ENCODE measurements at regions not wholly inside any gene's neighbourhood (a gene's known extent, or its start where the extent isn't known, plus 50 kb on each side); places are given as distances from the start of the nearest gene placed in this dataset.
A peak's percentile ranks its signal among the peaks of the same experiment; 100 is the strongest.

DNA sequence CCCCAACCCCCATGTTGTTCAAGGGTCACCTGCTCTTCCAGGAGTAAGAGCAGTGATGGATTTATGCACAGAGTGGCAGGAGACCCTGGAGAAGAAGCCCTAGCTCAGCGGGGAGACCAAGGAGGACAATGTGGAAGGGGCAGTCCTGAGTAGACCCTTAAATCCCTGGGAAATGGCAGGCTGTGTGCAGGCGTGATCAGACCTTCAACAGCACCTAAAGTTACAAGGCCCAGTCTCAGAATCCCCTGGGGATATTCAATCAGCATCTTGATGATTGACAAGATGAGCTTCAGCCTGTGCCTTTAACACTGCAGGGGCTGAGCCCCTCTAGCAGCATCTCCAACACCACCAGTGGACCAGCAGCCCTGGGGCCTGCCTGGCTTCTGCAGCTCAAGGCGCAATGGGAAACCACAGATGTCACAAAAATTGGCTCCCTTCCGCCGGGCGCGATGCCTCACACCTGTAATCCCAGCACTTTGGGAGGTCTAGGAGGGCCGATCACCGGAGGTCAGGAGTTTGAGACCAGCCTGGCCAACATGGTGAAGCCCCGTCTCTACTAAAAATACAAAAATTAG is 60.4 kb downstream of the IRF2BP2 start:
- H3K4me1 ChIP-seq = peaks cover 31 to 38% (median 32%) of the 10 kb centered on the region in 4 donors
- no peaks in the 10 kb centered on the region for H3K36me3 ChIP-seq
- H3K9me3 ChIP-seq = no peaks in the 10 kb centered on the region
- no peak overlapping the region for H3K27ac ChIP-seq (replicated peaks in 1 of 4)
- TF ChIP-seq, protein P1, sequence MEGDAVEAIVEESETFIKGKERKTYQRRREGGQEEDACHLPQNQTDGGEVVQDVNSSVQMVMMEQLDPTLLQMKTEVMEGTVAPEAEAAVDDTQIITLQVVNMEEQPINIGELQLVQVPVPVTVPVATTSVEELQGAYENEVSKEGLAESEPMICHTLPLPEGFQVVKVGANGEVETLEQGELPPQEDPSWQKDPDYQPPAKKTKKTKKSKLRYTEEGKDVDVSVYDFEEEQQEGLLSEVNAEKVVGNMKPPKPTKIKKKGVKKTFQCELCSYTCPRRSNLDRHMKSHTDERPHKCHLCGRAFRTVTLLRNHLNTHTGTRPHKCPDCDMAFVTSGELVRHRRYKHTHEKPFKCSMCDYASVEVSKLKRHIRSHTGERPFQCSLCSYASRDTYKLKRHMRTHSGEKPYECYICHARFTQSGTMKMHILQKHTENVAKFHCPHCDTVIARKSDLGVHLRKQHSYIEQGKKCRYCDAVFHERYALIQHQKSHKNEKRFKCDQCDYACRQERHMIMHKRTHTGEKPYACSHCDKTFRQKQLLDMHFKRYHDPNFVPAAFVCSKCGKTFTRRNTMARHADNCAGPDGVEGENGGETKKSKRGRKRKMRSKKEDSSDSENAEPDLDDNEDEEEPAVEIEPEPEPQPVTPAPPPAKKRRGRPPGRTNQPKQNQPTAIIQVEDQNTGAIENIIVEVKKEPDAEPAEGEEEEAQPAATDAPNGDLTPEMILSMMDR (IDR thresholded peaks at IDR 0.05) = no peak
- no peak for TF ChIP-seq POLR2AphosphoS5 (IDR thresholded peaks at IDR 0.05)
- TF ChIP-seq EP300 (IDR thresholded peaks at IDR 0.05) = no peak
- TF ChIP-seq POLR2A (IDR thresholded peaks at IDR 0.05; ENCODE audit: low read depth) = no peak
- WGBS = 90% methylated on average over 3 of the region's 10 CpGs
- DNase-seq (ENCODE audit: extremely low spot score) = no peak
- no peak overlapping the region for H3K4me3 ChIP-seq
- no peaks in the 10 kb centered on the region for H3K27me3 ChIP-seq
- intact Hi-C loops (cut with DNase I) = loop anchor here (5.0 kb wide), 1 partner anchor 38 kb away; no protein-coding TSS in a partner anchor

DNA sequence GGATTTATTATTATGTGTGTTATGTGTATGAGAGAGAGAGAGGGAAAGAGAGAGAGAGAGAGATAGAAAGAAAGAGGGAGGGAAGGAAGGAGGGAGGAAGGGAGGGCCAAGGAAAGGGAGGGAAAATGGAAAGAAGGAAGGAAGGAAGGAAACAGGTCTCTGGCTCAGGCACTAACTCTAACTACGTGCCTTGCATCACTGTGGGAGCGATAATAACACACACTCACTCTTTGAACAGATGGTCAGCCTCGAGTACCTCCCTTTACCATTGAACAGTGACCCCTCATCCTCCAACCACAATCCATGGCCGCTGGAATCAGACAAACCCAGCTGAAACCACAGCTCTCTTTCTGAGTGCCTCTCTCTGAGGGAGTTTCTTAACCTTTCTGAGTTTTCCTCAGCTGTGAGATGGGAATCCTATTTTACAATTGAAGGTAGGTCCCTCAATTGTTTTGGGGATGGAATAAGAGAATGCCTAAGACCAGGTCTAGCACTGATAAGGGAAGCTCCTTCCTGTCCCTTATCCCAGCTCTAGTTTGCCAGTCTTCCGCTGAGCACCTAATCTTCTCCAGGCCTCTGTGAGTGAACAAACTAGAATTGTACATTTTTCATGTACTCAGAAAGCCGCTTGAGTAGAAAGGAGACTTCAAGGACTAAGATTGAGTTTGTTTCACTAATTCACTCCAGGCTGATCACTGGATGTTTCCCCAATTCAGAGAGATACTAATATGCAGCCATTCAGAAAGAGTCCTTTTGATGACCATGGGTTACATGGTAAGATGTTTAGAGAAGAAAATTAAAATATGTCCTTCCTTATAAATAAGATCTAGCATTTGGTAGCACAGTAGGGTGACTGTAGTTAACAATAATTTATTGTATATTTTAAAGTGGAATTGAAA is 62.8 kb downstream of the IRF2BP2 start:
- no peak for DNase-seq (ENCODE audit: extremely low spot score)
- no peaks in the 10 kb centered on the region for H3K36me3 ChIP-seq
- WGBS = 78% methylated on average over 6 of the region's 6 CpGs
- peak overlapping the region; percentile 92 to 99 (median 96) for H3K27ac ChIP-seq (replicated peaks in 1 of 4)
- TF ChIP-seq POLR2AphosphoS5 (IDR thresholded peaks at IDR 0.05) (no peak), POLR2A (IDR thresholded peaks at IDR 0.05; ENCODE audit: low read depth) (no peak), EP300 (IDR thresholded peaks at IDR 0.05) (no peak)
- TF ChIP-seq, protein P1 (IDR thresholded peaks at IDR 0.05) = no peak
- no peaks in the 10 kb centered on the region for H3K9me3 ChIP-seq
- no peak overlapping the region for H3K4me3 ChIP-seq
- peaks cover 38 to 45% (median 44%) of the 10 kb centered on the region in 4 donors for H3K4me1 ChIP-seq
- intact Hi-C loops (cut with DNase I) = loop anchor here (5.0 kb wide), 1 partner anchor 40 kb away; no protein-coding TSS in a partner anchor
- no peaks in the 10 kb centered on the region for H3K27me3 ChIP-seq

DNA sequence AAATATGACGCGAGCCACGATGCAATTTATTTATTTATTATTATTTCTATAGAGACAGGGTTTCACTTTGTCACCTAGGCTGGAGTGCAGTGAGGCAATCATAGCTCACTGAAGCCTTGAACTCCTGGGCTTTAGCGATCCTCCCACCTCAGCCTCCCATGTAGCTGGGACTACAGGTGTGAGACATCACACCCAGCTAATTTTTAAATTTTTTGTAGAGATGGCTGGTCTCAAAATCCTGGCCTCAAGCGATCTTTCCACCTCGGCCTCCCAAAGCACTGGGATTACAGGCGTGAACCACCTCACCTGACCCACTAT is 63.6 kb downstream of the IRF2BP2 start:
- 78% methylated on average over 7 of the region's 7 CpGs for WGBS
- DNase-seq (ENCODE audit: extremely low spot score) = no peak
- H3K27me3 ChIP-seq = no peaks in the 10 kb centered on the region
- H3K9me3 ChIP-seq = no peaks in the 10 kb centered on the region
- H3K4me1 ChIP-seq = peaks cover 44 to 53% (median 52%) of the 10 kb centered on the region in 4 donors
- H3K27ac ChIP-seq (replicated peaks in 1 of 4) = peak overlapping the region; percentile 92 to 99 (median 96)
- no peak overlapping the region for H3K4me3 ChIP-seq
- TF ChIP-seq EP300 (IDR thresholded peaks at IDR 0.05) (no peak), POLR2AphosphoS5 (IDR thresholded peaks at IDR 0.05) (no peak), POLR2A (IDR thresholded peaks at IDR 0.05; ENCODE audit: low read depth) (no peak)
- TF ChIP-seq, protein P1 (IDR thresholded peaks at IDR 0.05) = no peak
- intact Hi-C loops (cut with DNase I) = loop anchor here (5.0 kb wide), 1 partner anchor 41 kb away; no protein-coding TSS in a partner anchor
- no peaks in the 10 kb centered on the region for H3K36me3 ChIP-seq

DNA sequence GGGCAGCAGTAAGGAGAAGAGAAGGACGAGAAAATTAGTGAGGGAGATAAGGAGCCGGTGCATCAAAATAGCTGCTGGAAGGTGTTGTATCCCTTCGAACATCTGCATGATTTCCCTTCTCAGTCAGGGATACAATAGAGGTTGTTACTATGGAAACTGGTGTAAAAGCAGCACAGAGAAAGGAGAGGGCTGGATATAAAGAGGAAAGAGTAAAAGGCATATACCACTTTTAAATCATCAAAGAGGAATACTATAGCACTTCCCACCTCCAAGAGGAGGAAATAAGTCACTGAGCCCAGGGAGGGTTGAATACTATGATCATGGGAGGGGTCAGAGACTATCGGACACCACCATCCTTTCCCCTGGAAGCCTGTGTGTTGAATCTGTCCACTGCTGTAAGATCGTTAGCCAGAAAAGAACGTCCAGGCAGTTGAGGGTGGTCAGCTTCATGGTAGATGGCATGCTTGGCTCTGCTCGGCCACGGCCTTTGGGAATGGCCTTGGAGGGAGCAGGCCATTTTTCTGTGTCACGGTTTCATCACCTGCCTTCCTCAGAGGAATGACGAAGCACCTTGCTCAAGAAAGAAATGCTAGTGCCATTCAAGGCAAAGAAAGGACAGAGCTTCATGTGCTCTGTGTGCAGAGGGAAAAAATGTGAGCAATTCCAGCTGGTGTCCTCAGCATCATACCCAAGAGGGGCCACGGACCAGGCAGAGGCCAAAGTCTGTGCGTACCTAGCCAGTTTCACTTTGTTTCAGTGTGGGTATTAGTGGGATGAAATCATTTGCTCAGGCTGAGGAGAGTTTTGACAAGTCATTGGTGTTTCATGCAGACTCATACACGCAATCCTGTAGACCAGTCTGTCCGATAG is 64.2 kb downstream of the IRF2BP2 start:
- Histone ChIP-seq H3K27me3 (no peaks in the 10 kb centered on the region), H3K4me1 (peaks cover 49 to 59% (median 58%) of the 10 kb centered on the region in 4 donors), H3K36me3 (no peaks in the 10 kb centered on the region), H3K27ac (replicated peaks in 1 of 4) (peak overlapping the region; percentile 92 to 99 (median 96)), H3K9me3 (no peaks in the 10 kb centered on the region), H3K4me3 (no peak overlapping the region)
- DNase-seq (ENCODE audit: extremely low spot score) = no peak
- TF ChIP-seq, protein P1 (IDR thresholded peaks at IDR 0.05) = no peak
- TF ChIP-seq EP300 (IDR thresholded peaks at IDR 0.05) (peak; percentile 66), POLR2AphosphoS5 (IDR thresholded peaks at IDR 0.05) (peak; percentile 73 to 84), POLR2A (IDR thresholded peaks at IDR 0.05; ENCODE audit: low read depth) (no peak)
- WGBS = 45% methylated on average over 14 of the region's 14 CpGs
- intact Hi-C loops (cut with DNase I) = loop anchor here (5.0 kb wide), 1 partner anchor 42 kb away; no protein-coding TSS in a partner anchor
